NCI-H774 (cell line): ENCODE measurements at regions not wholly inside any gene's neighbourhood (a gene's known extent, or its start where the extent isn't known, plus 50 kb on each side); places are given as distances from the start of the nearest gene placed in this dataset.

Experiments
- DNase-seq: peaks from one replicate; lab custom pipeline; 2025; lab: John Stamatoyannopoulos, UW

DNA sequence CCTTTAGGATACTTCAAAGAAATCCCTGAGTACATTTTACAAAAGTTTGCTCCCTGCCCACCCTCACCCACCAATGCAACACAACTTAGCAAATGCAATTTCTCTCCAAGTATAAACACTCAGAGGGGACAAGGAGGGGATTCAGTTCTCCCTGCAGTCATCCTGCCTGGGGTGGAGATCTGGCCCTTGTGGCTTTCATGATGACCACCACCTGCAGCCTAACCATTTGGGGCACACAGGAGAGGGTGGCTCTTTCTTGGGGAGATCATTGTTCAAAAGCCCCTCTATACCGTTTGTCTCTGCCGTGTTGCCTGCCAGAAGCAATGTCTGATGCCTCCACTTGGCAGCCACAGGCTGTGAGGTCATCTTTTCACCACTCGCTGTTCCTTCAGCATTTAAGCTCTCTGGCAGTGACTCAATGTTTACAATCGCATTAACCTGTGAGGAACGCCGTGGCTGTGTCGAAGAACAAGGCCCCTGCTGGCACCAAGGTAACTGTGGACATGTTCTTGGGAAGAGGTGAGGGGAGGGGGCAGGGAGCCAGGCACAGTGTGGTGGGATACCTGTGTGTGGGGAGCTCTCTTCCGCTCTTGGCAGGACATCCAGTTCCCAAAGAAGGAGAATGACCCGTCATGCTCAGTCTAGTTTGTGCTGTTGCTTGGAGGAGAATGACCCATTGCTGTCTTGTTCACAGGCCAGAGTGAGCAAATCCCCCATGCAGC, 103.9 kb upstream of the DUSP10 start:
- DNase-seq, result peak; percentile 69

DNA sequence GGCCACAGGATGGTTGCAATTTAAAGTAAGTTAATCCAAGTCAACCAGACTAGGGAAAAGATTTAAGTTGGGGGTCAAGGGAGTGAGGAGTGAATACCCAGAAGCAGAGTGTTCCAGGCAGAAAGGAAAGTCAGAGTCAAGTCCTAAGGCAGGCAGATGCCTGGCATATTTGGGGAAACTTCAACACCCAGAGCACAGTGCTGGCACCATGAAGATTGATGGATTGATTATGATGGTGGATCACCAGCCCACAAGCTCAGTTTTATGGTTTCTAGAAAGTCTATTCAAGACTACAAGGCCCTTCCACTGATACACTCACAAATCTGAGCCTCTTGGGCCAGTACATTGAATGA, 100.1 kb upstream of the DUSP10 start:
- DNase-seq, result no peak

DNA sequence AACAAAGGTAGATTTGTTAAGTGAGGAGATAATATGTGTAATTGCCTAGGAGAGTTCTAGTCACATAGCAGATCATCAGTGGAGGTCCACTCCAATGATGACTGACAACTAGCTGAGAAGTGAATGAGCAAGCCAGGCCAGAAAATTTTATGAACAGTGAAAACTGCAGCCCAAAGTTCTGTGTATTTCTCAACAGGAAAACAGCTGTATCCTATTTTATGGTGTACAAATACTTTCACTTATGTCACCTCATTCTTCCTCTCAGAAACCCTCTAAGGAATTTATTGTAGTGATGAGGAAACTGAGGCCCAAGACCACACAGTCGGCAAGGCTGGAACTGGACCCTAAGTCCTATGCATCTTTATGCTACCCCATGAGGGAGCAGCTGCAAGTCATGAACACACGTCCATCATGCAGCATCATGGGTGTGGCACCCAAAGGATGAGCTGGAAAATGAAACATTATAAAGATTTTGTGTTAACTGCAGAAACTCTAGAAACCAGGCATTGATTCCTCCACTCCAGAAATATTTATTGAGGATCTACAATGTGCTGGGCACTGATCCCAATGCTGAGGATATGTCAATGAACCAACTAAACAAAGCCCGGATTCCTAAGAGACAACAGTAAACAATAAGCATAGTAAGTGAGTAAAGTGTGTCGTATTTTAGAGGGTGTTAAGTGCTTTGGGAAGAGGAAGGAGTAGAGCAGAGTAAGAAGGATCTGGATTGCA, 99.5 kb upstream of the DUSP10 start:
- DNase-seq, result no peak

DNA sequence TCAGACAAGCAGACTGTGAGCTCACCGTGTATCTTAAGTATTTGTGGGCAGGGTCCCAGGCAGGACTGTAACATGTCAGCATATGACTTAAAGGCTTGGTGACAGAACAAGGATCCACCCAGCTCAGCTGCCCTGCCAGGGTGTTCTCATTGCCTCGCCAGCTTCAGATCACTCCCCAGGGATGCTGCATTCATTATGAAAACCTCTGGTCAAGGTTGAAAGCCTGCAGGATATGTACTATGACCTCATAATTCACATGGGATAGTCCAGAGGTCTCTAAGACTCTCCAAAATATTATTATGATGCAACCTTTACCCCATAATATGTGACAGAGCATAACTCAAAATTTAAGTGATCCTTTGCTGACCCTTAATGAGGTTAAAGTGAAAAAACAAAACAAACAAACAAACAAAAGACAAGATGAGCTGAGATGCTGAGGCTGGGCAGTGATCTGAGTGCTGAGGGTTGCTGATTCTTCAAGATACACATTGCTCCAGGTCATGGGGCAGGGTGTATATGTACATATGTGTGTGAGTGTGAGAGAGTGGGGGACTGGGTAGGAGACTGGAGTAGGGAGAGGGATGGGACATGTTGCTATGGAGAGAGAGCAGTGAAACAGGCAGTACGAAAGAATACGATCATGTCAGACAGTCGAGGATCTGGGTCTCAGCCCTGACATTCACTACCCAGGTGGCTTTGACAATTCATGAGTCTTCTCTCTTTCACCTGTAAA, 98.8 kb upstream of the DUSP10 start:
- no peak for DNase-seq

DNA sequence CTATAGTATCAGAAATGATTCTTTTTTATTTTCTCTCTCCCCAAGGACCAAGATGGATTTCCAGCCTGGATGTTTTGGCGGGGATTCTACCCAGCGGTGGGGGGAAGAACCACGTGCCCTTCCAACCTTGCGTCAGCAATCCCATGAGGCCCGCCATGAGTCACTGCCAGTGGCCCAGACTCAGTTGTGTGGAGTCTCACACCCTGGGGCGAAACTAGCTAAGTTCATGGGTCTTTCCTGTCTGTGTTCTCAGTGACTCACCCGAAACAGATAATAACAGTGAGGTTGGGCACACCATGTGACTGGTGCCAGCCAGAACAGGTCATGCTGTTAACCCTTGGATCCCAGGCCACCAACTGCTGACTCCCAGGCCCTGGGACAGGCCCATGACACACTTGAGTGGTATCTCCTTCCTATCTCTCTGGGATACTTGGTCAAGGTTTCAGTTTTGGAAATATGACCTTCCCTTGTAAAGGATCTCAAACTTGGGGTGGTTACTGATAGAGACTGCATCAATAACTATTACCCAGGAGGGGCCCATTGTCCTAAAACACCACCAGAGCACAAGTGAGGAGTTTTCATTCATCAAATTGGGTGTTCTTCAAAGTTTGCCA, 98.0 kb upstream of the DUSP10 start:
- no peak for DNase-seq

DNA sequence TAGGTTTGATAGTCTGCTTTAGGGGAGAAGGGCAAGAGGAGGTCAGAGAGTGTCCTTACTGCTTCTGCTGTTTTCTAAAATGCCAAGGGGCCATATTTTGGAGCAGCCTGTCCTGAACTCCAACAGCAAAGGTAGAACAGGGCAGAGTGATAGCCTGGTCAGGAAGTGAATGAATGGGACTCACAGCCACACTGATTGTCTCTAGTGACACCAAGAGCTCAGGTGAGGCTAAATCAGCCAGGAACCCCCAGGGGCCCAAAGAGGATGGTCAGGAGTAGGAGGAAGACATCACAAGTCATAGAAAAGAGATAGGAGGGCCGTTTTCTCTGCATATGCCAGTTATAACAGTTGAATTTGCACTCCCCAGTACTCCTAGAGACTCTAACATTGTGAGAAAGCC, 97.4 kb upstream of the DUSP10 start:
- DNase-seq, result no peak

DNA sequence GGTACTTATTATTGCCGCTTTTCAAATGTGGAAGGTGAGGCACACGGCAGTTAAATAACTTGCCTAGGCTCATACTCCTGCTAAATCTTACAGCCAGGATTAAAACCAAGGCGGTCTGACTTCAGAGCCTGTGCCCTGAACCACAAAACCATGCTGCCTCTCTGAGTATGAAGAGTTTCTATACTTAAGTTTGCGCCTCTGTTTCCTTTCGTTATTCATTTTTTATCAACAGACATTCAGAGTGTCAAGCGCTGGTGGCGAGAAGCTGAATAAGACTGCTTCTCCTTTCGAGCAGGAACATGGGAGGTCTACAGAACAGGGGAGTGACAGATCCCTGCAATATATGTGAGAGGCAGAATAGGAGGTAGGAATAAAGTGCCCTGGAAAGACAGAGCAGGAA, 96.0 kb upstream of the DUSP10 start:
- DNase-seq, result no peak

DNA sequence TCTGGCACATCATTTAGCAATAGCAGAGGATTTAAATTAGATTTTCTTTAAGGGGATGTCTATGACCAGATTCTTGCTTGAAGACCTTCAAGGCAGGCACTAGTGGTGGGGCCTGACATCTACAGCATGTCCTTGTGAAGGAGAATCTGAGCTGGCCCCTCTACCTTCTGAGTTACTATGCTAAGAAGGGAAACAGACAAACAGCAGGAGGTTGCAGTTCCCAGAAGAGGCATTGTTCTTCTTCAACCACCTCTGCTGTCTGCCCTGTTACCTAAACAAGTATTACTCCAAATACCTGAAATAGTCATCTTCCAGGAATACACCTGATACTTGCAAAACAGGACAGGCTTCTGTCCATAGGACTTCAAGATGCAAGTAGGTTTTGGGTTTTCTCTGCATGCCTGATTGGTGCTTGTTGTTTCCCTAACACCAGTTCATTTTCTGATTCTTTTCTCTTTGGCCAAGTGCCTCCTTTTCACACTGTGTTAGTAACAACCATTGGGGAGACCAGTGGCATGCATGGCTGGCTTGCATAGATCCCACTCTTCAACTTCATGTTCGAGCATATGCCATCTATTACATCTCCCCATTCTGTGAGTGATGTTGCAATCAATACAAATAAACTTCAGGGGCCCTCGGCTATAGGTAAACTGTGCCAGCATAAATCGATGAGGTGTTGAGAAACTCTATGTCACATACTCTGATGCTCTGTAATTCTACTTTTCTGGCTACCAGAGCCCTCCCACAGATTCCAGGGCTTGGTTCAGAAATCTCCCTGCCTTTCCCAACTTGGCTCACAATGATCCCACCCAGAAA, 93.0 kb upstream of the DUSP10 start:
- no peak for DNase-seq

DNA sequence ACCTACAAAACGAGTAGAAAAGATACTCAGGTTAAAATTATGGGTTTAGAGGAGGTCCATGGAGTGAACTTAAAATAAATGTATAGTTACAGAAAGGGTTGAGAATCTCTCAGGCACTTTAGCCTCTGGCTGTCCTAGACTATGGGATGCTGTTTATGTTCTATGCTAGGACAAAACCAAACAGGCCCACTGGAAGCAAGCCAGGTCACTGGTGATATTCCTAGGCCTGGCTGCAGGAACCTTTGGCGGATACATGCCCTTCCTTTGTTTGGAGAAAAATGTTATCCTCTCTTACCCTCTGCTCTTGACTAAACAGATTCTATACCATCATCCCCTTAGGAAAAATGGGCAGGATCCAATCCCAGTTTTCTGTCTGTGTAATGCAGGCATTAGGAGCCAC, 90.7 kb upstream of the DUSP10 start:
- no peak for DNase-seq

DNA sequence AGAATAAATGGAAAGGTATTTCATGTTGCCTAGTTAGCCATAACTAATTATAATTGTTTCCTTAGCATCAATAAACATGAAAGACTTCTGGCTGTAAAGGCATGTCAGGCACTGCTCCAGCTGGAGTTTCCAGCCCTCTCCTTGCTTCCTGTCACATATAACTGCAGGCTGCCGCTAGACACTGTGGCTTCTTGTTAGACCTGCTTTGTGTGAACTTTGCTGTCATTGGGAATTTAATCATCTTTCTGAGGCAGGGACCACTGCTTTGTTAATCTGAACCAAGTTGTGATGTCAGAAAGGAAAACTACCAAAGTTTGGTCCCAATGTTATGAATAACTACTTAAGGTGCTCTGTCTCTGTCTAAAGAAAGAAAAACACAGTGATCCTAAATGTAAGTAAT, 90.3 kb upstream of the DUSP10 start:
- DNase-seq, result no peak

DNA sequence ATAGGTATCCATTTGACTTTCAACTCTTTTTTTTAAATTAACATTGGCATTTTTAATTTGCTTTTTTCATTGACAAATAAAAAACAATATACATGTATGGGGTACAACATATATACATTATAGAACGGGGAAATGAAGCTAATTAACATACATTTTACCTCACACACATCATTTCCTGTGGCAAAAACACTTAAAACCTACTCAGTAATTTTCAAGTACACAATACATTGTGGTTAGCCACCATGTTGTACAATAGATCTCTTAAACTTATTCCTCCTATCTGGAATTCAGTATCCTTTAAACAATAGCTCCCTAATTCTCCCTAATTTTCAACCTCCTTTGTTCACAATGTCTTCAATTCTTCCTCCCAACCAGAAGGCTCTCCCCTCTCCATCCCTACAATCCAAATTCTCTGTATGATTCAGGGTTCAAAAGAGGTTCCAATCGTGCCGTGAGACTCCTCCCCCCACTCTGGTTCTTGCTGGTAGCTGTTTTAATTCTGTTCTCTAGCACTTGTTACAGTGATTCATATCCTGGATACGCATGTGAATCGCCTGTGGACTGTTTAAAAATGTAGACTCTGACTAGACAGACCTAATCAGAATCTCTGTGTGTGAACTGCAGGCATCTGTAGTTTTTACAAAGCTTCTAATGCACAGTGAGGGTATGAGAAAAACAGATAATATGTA, 87.6 kb upstream of the DUSP10 start:
- no peak for DNase-seq

DNA sequence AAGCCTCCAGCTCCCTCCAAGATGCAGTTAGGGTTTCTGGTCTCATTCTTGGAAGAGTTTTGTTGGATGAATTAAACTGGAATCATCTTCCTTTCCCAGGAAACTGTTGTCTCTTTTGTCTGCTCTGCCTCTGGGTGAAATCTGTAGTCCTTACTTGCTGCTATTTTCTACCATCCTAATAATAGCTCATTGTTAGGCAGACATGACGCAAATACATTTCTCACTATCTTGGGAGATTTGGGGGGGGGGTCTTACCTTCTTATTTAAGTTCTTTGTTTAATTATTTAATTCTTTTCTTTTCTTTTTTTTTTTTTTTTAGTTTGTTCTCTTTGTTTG, 85.4 kb upstream of the DUSP10 start:
- DNase-seq, result no peak

DNA sequence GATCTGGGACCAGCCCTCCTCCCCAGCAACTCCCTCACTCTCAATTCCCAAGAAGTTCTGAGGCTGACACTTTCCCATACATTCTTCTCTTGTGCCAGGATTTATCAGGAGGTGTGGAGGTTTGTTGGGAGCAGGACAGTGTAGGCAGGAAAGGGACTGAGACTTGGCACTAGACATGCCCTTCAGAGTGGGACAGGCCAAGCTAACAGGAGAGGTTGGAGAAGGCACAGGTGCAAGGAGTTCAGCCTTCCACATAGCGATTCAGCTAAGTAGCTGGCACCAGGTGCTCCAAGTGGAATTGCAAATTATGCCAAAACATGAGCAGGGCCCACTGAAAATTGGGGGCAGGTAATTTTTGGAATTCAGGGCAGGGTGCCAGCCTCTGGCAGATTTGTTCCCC, 83.0 kb upstream of the DUSP10 start:
- DNase-seq, result no peak

DNA sequence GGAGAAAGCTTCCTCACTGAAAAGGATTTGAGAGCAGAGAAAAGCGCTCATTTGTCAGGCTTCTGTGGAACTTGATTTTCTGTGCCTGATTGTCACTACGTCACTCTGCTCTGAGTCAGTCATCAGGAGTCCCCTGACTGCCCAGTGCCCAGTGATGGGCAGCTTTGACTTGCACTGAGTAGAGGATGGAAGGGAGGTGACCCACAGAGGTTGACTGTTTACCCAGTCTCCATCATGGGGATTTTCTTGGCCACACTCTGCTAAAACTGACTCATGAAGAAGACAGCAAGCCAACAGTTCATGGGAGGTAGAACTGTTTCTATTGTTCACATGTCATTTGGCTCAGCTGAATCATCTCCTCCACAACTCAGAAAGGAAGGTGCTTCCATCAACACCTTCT, 82.1 kb upstream of the DUSP10 start:
- DNase-seq, result no peak

DNA sequence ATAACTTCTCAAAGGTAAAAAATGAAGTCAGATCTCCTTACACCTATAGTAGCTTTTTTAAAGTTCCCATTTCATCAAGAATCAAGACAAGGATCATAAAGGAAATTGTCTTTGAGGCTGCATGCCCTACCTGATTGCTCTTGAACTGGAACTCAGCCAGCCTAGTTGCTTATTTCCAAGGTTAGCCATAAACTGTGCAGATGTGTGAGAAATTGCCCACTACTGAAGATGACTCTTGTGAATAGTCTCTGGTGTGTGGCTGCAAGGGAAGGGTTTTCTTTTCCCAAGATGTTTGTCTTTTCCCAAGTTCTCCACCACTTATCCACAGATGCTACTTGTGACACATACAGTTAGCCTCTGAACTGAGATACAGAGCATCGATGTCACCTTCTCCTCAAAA, 81.7 kb upstream of the DUSP10 start:
- no peak for DNase-seq

DNA sequence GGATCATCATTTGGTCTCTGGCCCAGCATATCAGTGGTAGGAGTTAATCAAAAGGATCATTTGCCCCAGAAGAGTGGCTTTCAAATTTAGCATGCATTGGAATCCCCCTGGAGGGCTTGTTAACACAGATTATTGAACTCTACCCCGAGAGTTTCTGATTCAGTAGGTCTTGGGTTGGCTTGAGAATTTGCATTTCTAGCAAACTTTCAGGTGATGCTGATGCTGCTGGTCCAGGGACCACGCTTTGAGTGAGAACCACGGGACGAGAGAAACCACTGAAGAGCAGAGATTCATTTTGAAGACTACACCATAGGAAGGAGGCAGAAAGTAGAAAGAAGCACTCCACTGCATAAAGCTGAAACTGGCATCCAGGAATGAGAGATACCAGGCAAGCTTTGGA, 81.3 kb upstream of the DUSP10 start:
- no peak for DNase-seq

DNA sequence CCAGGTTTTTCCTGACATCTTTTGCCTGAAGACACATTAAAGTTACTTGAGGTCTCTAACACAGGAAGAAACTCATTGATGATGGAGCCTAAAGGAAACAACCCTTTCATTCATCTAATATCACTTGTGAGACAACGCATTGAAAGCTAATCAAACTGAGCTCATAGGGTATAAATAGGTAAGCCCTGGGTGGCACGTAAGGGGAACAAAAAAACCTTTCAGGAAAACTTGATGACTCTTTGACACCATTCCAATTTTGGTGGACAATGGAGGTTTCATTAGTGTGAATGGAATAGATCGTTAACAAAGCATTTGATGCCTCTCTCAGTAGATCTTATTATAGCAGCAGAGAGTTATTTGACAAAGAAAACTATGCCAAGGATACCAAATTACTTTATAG, 80.7 kb upstream of the DUSP10 start:
- no peak for DNase-seq

DNA sequence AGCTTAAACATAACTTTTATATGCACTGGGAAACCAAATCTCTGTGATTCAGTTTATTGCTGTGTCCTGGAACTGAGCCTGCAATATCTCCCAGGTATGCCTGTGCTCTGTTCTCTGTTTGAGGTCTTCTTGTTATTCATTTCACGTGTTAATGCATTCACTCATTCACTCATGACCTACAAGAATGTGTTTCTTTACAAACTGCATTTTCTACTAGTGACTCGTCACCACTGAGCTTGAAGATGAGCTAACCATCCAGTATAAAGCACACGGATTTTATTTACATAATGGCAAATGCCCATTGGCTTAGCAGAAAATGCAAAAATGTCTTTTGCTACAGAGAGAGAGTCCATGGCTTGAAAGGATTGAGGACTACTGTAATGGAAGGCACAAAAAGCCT, 75.0 kb upstream of the DUSP10 start:
- no peak for DNase-seq

DNA sequence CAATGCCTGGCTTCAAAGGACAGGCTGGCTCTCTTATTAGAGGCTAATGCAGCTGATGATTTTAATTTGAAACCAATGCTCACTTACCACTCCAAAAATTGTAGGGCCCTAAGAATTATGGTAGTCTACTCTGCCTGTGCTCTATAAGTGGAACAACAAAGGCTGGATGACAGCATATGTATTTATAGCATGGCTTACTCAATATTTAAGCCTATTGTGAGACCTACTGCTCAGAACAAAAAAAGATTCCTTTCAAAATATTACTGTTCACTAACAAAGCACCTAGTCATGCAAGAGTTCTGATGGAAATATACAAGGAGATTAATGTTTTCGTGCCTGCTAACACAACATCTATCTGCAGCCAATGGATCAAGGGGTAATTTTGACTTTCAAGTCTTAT, 73.8 kb upstream of the DUSP10 start:
- DNase-seq, result no peak

DNA sequence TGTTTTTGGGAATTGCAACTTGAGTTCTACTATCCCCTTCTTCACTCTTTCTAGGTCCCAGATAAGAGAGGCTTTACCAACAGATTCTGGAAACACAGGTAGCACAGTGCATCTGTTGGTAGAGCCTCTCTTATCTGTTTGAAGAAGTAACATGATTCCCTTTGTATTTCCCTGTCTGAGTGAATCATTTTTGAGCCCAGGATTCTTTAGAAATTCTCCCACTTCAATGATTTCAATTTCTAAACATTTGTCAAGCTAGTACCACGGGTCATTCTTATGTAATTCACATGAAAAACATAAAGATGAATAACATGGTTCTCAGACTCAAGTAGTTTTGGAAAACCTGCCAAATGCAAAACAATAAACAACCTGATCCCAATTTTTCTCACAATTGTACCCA, 72.0 kb upstream of the DUSP10 start:
- no peak for DNase-seq

DNA sequence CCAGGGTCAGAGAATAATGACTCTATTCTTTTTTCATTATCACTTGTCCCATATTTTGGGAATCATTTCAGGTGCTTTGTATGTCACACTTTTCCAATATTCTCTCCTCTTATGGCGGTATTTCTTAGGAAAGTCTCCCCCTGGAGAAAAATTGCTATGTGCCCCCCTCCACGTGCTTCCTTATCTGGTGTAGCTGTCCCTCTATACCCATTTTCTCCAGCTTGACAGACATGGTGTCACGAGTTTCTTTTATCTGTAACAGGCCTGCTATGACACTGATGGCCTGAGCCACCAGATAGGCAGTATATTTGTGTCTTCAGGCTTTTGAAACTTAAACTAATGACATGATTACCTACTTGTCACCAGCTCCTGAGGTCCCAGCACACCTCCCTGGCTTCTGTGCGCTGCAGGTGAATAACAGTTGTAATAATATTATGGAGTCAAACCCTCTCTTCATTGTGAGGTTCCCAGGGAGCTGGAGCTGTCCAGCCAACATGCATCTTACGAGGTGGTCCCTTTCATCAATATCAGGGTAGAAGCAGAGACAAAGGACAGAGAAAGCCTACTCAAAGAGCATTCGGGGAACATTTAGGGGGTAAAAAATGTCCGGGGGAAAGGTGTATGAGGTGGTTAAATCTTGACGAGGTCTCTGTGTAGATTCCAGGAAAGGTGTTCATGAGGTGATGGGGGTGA, 71.2 kb upstream of the DUSP10 start:
- no peak for DNase-seq
